ENCODE measurements at regions not wholly inside any gene's neighbourhood (a gene's known extent, or its start where the extent isn't known, plus 50 kb on each side); places are given as distances from the start of the nearest gene placed in this dataset.

- DNase-seq (ENCODE audit: low read depth in 3 of 3, low spot score in 2 of 3), result no peak
Measured at GRCh38 chr17:69880591-69881112, 194.4 kb upstream of the KCNJ16 start.

- DNase-seq (ENCODE audit: low read depth in 3 of 3, low spot score in 2 of 3), result no peak
Measured at GRCh38 chr17:69882281-69882680, 192.7 kb upstream of the KCNJ16 start.

DNA sequence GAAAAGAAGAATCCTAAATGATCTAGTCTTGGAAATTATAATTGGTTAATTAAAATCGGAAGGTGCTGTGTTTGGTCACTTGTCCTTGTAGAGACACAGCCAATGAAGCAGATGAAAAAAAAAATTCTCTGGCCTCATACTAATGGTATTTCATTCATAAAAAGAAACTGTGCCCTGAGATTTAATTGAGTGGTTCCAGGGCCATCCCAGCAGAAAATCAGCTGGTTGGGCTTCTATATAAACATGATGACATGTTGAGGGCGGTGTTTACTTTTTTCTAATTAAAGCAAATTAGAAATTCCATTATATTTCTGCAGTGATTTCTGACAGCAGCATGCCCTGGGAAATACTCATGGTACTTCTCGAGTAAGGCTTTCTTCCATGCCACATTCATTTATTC, 191.9 kb upstream of the KCNJ16 start:
- DNase-seq (ENCODE audit: low read depth in 3 of 3, low spot score in 2 of 3), result no peak

GRCh38 chr17:69884356-69884755, 190.7 kb upstream of the KCNJ16 start:
- no peak for DNase-seq (ENCODE audit: low read depth in 3 of 3, low spot score in 2 of 3)

DNA sequence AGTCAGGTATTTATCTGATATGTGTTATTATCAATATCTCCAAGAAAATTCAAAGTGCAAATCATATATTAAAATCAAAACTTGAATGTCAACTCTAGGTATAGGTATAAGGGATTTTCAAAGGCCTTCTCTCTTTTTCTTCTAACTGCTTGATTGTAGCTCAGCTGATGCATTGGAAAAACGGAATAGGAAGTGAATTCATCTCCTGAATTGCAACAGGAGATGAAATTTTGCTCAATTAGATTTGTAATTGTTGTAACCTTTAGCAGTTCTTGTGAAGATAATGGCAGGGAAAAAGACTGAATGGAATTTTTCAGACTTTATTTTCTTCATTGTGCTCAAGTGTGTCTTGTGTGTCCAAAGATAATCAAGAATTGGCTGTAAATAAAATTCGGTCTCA, 190.2 kb upstream of the KCNJ16 start:
- no peak for DNase-seq (ENCODE audit: low read depth in 3 of 3, low spot score in 2 of 3)

DNA sequence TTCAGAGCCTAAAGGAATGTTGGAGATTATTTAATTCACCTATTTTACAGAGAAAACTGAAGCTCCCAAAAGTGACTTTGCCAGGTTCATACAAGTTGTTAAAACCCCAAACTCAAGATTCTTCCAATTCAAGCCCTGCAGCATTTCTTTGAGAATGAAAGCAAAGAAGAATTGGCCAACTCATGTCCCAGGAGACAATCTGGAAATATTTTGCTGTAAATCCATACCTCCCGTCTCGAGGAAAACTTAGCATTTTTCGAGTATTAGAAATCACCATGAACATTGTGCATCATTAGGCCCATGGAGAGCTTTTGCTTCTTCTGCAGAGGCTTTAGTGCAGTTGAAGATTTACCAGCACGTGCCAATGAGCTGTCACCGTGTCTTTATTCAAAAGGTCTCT, 176.4 kb upstream of the KCNJ16 start:
- DNase-seq (ENCODE audit: low read depth in 3 of 3, low spot score in 2 of 3), result no peak

DNA sequence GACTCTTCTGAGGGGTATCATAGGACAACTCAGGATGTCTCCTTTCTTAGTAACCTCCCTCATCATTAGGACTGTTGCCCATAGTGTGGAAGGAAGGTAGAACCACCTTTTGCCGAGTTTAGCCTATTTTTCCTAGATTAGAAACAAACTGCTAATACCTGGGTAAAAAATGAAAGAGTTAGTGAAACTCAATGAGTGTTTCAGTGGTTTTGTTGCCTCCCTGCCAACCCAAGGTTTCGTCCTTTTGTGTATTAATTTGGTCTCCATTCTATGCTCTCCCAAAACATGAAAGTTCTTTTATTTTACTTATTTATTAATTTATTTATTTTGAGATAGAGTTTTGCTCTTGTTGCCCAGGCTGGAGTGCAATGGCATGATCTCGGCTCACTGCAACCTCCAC, 174.9 kb upstream of the KCNJ16 start:
- DNase-seq (ENCODE audit: low read depth in 3 of 3, low spot score in 2 of 3), result no peak

DNA sequence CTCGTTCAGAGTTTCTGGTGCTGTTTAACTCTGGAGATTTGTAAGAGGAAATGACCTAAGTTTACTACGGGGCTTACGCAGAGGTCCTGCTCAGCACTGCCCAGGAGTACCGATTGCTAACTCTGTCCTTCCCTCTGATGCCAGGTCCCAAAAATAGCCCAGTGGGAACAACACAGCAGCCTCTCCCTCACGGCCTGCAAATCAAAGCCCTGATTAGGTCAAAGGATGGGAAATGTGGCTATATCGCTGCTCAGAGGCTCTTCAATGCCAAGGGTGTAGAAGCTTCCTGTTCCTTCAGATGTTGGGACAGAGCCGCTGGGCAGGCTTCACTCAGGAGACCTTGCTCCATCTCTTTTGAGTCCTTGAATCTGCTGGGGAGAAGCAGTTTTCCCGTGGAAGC, 174.2 kb upstream of the KCNJ16 start:
- no peak for DNase-seq (ENCODE audit: low read depth in 3 of 3, low spot score in 2 of 3)

- DNase-seq (ENCODE audit: low read depth in 3 of 3, low spot score in 2 of 3), result no peak
Measured at GRCh38 chr17:69906306-69906705, 168.7 kb upstream of the KCNJ16 start.

- DNase-seq (ENCODE audit: low read depth in 3 of 3, low spot score in 2 of 3), result no peak
Measured at GRCh38 chr17:69907132-69907847, 167.7 kb upstream of the KCNJ16 start.

DNA sequence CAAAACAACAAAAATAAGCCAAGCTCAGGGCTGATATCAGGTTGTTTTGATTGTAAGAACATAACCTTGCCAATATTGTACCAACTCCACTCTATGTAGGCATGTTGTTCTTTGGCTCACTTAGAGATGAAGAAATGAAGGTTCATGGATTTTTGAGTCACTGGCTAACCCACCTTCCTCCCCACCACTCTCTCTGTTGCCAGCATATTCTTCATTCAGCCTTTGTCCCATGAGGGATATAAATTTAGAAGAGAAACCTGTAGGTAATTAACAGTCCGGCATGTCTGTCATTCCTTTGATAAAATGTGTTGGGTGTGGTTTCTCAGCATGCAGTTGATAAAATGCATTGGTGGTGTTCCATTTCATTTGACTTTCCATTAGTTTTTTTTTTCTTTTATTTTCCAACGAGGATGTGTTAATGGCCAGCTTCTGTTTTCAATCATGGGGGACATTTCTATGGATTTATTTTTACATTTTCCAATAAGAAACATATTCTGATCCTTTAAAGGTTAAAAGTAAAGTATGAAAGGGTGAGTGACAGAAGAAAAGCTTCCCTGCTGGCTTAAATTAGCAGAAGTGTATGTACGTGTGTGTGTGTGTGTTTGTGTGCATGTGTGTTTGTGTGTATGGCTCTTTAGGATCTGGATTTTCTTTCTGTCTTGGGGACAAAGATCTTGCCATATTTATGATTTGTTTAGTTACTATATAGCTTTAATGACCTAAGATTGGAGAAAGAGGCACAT, 166.2 kb upstream of the KCNJ16 start:
- DNase-seq (ENCODE audit: low read depth in 3 of 3, low spot score in 2 of 3), result no peak

DNA sequence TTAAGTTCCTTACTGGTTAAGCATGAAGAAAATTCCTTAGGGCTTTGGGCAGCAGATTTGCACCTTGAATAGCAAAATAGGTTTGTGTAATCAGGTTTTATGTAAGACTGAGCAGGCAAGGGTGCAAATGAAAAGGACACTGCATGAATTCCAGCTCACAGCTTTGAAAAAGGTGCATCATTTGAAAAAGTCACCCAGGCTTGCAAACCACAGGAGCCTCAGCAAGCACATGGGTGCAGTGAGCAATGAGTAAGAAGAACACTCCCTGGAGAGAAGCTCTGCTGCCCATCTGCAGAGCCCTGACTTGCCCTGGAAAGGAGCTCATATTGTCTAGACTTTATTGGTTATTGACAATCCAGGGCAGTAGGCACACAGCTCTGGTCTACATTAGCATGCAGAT, 165.6 kb upstream of the KCNJ16 start:
- DNase-seq (ENCODE audit: low read depth in 3 of 3, low spot score in 2 of 3), result no peak

DNA sequence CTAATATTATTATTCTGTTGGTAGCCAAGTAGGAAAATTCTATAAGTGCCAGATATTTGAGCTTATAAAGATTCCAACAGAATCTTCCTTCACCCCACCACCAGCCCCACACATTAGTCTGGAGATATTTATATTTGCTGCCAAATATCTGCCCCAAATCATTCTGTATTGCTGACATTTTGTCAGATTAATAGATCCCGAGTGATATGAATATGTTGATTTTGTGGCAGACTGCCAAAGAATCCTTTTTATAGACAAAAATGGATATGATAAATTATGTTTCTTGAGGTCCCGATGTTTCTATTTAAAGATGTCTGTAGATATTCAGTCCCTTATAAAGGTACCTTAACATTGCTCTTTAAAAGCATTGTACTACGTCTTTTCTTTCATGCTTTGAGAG, 162.2 kb upstream of the KCNJ16 start:
- no peak for DNase-seq (ENCODE audit: low read depth in 3 of 3, low spot score in 2 of 3)

DNA sequence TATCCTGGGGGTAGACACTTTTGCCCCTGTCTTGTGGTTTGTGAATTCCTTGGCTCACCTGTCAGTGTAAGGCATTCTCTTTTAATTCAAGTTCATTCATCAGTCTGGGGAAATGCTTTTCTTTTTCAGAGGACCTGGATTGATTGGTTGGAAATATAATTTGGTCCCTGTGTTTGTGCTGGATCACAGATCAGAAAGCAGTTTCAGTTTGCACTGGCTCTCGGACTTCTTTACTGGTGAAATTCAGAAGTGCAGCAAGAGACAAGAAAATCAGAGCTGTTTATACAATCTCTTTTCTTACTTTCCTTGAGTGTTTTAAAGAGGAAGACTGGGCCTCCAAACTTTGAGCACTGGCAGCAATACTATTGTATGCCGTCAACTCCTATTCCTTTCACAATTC, 161.8 kb upstream of the KCNJ16 start:
- DNase-seq (ENCODE audit: low read depth in 3 of 3, low spot score in 2 of 3), result no peak

DNA sequence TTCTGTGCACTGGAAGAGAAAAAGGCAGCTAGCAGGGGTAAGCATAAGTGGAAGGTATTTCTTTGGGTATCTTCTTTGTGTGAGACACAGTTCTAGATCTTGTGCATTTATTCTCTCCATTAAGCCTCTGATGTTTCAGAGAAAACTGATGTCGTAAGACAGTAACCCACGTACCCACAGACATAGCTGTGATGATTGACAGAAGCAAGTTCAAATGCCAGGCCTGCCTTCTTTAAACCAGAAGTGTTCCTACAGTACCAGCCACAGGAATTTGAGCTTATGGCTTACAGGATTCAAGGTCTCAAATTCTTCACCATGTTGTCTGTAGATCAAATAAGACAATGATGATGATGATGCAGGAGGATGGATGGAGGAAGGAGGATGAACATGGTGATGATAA, 161.4 kb upstream of the KCNJ16 start:
- DNase-seq (ENCODE audit: low read depth in 3 of 3, low spot score in 2 of 3), result no peak

GRCh38 chr17:69914520-69914919, 160.5 kb upstream of the KCNJ16 start:
- no peak for DNase-seq (ENCODE audit: low read depth in 3 of 3, low spot score in 2 of 3)

DNA sequence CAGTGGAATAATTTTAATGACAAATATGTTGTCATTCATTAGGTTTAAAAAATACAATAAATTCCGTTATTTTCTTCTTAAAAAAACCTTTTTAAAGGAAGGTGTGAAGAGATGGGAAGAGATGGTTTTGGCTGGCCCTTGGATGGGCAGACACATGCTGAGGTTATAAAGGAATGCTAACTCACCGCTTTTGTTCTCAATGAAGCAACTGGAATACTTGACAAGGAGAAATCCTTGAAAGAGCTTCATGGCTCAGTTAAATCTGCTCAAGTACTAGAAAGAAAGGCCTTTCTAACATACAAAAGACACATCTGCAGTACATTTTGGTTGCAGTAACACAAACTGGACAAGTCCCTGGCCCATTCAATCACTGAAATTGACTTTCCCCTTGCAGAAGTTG, 158.3 kb upstream of the KCNJ16 start:
- no peak for DNase-seq (ENCODE audit: low read depth in 3 of 3, low spot score in 2 of 3)

GRCh38 chr17:69918164-69918563, 156.9 kb upstream of the KCNJ16 start:
- DNase-seq (ENCODE audit: low read depth in 3 of 3, low spot score in 2 of 3), result no peak

DNA sequence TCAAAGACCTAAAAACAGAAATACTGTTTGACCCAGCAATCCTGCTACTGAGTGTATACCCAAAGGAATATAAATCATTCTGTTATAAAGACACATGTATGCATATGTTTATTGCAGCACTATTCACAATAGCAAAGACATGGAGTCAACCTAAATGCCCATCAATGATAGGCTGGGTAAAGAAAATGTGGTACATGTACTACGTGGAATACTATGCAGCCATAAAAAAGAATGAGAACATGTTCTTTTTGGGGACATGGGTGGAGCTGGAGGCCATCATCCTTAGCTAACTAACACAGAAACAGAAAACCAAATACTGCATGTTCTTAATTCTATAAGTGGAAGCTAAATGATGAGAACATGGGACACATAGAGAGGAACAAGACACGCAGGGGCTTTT, 155.2 kb upstream of the KCNJ16 start:
- no peak for DNase-seq (ENCODE audit: low read depth in 3 of 3, low spot score in 2 of 3)

DNA sequence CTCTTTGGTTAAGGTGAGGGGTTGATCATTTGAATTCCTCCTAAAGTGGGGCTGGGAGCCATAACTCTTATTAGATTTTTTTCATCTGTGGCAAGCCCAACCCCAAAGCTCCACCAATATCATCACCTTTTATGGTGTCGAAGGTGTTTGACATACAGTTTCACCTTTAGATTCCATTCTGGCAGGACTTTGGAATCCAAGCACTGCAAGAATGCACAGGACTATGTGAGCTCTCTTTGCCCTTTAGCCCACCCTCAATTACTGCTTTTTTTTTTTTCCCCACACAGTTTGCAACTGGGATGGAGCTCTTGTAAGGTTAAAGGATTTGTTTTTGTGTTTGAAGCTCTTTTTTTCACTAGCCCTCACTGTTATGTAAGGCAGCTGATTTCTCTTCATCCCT, 154.0 kb upstream of the KCNJ16 start:
- no peak for DNase-seq (ENCODE audit: low read depth in 3 of 3, low spot score in 2 of 3)

DNA sequence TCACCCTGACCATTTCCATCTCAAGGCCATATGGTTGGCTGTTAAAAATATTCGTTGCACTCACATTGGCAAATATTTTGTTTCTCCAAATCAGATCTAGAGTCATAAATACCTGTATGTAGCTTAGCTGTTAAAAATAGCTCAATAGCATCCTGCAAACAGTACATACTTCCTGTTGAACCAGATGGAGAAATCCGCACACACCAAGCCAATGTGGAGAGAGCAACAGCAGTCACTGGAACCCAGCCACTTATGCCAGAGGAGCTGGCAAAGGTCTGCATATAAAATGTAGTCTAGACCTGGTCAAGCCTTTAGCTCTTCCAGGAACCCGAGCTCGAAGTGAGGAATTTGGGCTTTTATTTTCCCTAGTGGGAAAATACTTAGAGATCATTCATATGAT, 146.4 kb upstream of the KCNJ16 start:
- no peak for DNase-seq (ENCODE audit: low read depth in 3 of 3, low spot score in 2 of 3)

- no peak for DNase-seq (ENCODE audit: low read depth in 3 of 3, low spot score in 2 of 3)
Measured at GRCh38 chr17:69936996-69937395, 138.0 kb upstream of the KCNJ16 start.
